DMS79 treated with DMSO at 0.1 percent for 48 hours (cell line): ENCODE measurements at regions not wholly inside any gene's neighbourhood (a gene's known extent, or its start where the extent isn't known, plus 50 kb on each side); places are given as distances from the start of the nearest gene placed in this dataset.
A peak's percentile ranks its signal among the peaks of the same experiment; 100 is the strongest.
"Not testable (repeated sequence)": the region's sequence is repeated elsewhere in the genome, so short reads cannot be mapped to it uniquely, and the experiment has no call there.

Source experiments
- DNase-seq: peaks from one replicate; lab custom pipeline; 2025; lab: John Stamatoyannopoulos, UW

DNA sequence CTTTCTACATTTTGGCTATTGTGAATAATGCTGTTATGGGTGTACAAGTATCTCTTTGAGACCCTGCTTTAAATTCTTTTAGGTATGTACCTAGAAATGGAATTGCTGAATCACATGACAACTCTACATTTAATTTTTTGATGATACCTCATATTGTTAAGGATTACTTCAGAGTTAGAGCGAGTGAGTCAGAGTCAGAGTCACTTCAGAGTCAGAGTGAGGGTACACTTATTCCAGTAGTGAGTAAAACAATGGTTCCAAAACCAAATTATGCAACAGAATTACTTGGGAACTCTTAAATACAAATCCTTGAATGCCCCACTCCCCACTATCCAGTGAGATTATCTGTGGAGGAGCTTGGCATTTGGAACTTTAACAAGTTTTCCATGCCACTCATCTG lies 50.3 kb upstream of the SNRK start:
- DNase-seq: no peak

DNA sequence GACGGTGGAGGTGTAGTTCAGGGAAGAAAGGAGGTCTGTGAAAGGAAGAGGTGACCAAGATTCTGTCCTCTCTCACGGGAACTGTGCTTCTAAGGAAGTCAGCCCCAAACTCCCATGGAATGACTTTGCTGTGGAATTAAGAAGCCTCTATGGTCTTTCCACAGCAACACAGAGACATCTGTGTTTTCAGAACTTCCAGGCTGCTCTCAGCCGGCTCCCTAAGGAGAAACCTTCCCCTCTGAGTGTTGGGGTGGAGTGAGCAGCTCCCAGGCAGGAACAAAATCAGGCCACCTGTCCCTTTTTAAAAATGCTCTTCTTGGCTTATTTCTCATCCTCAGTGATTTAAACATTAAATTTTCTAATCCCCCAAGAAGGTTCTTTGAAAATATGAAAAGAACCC lies 53.3 kb upstream of the SNRK start:
- no peak for DNase-seq

DNA sequence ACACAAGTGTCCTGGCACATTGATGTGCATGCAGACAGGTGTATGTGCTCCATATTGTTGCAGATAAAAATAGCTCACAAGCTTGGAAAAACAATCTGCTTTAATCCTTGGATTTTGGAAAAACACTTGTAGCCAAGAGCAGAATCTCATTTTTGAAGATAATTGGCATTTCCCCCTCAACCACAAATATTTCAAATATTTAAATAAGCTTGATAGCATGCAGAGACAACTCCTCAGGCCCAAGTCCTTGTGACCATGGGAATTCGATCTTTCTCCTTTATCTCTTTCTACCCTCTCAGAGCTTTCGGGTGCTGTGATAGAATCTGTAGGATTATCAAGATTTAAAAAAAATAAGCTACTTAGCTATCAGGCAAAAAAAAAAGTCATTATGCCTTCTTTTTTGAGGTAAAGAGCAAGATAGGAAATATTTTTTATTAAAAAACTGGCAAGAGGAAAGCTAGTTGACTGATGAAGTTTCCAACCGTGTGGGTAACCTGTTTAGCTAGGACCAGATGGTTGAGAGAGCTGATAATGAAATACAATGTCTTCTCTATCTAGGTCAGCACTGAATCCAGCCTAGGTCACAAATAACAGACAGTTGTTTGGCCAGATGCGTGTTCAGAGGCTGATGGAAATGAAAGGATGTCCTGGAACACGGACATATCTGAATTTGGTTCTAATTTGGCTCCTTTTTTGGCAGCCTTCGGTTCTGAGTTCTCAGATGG lies 54.9 kb upstream of the SNRK start:
- DNase-seq: no peak

DNA sequence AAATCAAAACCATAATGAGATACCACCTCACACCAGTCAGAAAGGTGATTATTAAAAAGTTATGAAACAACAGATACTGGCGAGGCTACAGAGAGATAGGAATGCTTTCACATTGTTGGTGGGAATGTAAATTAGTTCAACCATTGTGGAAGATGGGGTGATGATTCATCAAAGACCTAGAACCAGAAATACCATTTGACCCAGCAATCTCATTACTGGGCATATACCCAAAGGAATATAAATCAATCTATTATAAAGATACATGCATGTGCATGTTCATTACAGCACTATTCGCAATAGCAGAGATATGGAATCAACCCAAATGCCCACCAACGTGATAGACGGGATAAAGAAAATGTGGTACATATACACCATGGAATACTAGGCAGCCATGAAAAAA lies 56.5 kb upstream of the SNRK start:
- DNase-seq: not testable (repeated sequence)

DNA sequence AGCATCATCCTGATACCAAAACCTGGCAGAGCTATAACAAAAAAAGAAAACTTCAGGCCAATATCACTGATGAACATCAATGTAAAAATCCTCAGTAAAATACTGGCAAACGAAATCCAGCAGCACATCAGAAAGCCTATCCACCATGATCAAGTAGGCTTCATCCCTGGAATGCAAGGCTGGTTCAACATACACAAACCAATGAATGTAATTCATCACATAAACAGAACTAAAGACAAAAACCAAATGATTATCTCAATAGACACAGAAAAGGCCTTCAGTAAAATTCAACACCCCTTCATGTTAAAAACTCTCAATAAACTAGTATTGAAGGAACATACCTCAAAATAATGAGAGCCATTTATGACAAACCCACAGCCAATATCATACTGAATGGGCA lies 58.7 kb upstream of the SNRK start:
- DNase-seq: not testable (repeated sequence)

DNA sequence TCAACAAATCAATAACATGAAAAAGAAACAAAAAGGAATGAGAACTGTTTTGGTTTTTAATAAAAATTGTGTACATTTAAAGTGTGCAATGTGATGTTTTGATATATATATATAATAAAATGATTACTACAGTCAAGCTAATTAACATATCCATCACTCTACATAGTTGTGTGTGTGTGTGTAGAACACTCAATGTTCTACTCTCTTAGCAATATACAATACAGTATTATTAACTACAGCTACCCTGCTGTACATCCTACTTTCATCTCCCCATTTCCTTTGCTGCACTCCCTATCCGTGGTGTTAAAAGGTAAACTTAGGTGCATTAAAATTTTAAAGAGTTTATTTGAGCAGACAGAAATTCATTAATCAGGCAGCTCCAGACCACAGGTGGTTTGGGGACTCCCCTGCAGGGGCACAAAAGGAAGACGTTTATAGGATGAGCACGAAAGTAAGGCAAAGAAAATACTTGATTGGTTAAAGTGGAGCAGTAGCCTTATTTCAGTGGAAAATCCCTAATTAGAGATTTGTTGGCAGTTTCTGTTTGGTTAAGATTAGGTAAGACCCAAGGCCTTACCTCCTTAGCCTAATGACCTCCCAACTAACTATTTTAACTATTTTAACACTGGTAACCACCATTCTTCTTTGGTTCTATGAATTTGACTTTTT lies 61.8 kb upstream of the SNRK start:
- DNase-seq: no peak

DNA sequence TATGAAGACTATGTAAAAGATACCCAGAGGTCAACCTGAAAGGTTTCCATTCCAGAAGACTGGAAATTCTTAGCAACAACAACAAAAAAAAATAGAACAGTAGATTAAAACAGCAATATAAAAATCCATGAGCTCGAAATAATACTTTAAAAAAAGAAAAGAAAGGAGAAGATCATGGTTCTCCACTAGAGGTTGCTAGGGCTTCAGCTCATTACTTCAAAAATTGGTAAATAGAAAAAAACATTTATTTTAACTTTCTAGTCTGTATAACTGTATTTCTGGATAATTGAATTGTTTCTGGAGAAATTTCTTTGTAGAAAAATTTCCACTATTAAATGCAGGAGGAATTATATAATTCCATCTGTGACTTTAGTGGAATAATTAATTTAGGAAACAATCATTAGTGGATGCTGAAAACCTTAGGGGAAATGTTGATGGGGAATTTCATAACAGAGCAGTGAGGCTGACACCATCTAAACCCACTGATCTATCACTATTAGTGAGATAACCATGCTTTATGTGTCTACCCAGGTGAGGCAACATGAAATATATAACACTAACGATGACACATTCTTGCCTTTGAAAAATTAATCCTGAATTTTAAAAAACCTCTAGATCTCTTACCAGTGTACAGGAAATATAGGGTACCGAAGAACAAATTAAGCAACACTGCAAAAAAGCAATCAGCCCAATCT lies 62.5 kb upstream of the SNRK start:
- DNase-seq: no peak

DNA sequence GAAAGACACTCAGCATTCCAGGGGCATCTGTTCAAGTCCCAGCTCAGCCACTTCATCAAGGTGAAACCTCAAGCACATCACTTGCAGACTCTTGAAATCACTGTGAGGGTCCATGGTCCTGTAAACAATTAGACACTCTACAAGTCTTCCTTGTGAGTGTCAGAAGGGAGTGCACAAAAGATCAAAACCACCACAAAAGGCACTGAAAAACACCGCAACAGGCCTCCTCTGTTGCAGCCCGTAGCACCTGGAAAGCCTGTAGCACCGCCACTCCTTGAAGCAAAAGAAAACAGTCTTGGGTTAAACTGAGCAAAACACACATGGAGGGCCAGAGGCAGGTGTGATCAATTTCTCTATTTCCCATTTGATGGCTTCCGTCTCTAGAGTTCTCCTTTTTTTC lies 63.8 kb upstream of the SNRK start:
- DNase-seq: peak; percentile 76

DNA sequence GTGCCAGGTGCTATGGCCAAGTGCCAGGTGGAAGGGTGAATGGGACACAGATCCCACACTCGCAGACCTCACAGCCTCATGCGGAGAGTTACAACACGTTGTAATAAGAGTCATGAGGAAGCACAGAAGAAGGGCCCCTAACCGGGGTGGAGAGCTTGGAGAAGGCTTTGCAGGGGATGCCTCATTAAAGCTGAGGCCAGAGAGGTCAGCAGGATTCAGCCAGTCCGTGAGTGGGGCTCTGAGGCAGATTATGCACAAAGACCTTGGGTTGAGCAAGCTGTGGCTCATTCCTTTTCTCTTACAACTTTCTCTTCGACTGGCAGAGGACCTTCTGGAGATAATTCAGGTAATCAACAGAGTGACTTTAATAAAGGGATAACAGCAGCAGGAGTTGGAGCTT lies 65.3 kb upstream of the SNRK start:
- peak; percentile 14 for DNase-seq

DNA sequence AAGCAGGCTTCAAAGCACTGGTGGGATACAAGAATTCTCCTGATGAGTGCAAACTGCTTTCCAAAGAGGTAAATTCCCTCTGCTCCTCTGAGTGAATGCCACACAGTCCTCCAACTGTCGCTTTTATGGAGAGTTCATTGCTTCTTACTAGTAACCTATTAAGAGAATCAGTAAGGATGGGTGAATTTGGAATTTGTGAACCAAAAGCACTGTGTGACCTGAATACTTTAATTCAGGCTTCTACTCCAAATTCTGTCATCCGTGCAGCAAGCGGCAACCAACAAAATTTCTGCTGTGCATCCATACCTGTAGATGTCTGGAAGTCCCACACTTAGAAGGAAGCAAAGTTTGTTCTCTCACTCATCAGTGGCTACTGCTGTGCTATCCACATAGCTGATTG lies 66.7 kb upstream of the SNRK start:
- no peak for DNase-seq

DNA sequence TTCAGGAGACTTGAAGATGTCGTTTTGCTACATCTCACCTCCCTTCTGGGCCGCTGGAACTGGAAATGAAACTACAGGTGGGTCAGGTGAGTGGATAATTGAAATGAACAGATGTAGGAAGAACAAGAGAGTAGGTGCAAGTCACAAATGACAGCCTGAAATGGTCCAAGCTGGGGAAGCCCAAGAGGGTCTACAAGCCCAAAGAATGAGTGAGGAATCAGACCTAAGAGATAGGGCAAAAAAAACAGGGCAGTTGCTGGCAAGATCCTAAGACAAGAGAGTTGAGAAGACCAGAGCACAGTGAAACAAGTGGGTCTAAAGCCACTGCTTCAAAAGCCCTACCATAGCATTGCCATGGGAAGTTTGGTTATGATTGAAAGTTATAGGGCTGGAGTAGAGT lies 67.4 kb upstream of the SNRK start:
- DNase-seq: no peak

DNA sequence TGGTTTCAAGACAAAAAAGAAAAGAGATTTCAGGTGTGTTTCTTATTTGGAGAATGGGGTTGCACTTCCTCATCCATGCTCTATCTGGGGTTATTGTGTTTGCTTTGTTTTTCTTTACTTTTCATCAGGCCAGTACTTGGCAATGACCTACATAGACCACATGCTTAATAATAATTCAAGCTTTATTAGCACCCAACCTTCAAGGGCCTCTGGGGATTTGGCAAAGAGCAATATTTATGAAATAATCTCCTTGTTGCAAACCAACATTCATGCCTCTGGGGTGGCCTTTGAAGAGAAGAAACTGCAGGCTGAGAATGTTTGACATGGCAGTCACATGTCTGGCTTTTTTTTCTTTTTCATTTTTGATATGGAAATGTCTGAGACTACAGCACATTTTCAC lies 68.2 kb upstream of the SNRK start:
- DNase-seq: no peak

DNA sequence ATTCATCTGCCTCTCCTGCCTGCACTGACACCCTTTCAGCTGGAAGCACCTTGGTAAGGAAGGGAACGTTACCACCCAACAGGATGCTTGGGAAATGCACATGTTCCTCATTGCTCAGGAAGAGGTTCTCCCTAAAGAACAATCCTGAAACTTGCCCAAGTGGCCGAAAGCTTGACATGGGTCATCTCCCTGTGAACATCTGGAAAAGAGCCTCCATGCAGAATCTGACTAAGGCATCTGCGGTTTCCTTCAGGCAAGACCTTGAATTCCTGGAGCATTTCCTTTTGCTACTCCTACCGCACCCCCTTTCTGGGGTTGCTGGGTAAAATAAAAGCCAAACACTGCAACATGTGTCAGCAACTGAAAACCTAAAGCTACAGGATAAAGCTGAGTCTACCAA lies 68.7 kb upstream of the SNRK start:
- DNase-seq: no peak

DNA sequence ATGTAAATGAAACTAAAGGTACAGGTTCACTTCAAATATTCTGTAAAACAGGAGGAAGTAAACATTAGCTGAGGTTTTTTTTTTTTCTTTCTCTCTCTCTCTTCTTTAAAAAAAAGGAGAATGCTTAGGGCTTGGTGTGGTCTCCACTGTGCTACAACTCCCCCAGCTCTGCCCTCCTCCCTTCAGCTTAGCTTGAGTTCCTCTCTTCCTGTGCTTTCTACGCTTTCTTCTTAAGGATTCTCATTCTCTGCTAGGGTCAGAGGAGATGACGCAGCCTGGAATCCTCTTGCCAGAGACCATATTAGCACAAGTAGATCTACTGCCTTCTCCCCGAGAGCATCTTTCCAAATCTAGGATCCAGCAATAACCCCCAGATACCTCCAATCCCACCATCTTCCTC lies 69.1 kb upstream of the SNRK start:
- no peak for DNase-seq

DNA sequence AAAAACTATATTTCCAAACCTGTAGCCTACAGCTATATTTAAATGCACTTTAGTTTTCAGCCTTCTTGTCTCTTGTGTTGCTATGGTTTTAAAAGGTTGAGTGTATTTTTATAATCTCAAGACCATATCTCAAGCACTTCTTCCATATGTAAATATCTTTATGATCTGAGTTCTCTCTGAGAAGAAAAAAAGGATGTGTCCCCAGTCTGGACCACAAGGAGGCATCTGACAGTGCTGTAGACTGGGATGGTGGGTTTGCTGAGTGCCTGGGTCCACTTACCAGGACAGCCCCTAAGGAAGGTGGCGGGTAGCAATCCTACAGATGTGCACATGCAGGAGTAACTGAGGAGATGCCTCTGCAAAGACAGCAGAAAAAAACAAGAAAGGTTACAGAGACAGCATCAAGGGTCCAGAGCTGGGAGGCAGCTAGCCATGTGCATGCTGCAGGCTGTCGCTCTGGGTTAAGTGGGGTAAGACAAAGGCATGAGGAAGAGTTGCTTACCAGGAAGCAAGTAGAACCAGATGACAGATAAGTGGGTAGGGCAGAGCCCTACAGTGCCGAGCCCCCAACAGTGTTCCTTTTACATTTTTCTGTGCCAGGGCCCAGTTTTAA lies 70.6 kb upstream of the SNRK start:
- DNase-seq: peak; percentile 5

DNA sequence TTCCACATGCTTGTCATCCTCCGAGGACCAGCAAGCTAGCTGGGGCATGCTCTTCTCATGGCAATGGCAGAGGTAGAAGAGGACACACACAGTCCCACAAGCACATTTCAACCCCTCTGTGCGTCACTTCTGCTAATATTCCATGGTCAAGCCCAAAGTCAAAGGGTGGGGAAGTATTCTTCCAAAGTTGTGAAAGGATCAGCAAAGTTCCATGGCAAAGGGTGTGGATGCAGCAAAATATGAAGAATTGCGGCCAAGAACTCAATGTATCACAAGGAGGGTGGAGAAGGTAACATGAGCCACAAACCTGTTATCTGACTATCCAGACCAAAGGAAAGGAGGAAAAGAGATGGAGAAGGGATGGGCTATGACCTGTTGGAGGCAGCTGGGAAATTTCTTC lies 71.2 kb upstream of the SNRK start:
- DNase-seq: no peak

DNA sequence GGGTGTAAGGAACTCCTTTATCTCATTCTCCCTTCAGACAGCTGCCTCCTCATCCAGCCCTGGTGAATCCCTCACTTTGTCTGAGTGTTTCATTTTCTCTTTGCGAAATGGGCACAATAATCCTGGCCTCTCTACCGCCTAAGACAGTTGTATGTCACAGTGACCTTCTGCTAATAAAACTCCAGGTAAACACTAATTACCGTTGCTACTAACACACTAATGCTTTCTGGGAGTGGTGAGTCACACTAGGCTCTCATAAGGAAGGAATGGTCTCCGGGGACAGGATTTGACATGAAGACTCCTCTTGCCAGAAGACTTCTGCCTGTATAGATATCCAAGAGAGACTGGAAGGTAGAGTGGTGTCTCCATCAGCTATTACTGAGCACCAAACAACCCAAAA lies 71.7 kb upstream of the SNRK start:
- DNase-seq: no peak

DNA sequence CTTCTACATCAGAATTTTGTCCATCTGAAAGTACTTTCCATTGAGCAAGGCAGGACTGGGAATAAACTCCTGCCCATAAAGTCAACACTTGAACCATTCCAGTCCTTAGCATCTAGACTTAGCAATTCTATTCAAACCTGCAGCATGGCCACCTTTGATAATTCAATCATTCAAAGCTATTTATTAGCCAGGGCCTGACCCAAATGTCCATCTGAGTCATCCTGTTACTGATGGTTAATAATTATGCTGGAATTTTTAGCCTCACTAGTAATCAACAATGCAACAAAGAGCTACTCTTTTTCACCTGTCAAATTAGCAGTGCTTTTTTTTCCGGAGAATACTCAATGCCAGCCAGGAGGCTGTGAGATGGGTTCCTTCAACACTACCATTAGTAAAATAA lies 72.7 kb upstream of the SNRK start:
- DNase-seq: no peak

DNA sequence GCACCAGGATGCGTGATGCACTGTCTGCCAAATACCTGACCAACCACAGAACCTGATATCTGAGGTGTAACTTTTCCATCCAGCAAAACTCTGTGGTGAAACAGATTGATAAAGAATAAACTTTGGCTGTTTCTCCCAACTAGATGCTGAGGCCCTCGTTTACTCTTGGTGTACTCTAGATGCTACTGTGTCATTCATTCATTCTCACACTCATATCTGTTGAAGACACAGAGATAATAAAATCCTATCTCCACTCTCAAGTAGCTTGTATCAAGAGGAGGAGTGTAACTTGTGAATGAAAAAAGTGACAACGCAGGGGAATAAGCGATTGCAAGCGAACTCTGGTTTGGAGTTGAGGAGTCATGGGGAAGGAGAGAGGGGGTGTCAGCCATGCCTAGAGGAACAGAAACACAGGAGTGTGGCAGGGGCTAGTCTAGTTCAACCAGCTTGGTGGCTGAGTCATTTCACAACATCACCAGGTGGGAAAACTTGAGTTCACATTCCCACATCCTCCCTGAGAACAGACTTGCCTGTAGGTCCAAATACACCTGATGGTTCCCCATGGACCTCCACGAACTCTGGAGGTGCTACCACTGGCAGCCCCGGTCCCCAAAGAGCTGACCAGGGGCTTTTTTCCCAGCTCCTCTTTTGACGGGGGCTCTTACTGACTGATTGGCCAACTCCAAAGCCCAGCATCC lies 73.3 kb upstream of the SNRK start:
- DNase-seq: no peak

DNA sequence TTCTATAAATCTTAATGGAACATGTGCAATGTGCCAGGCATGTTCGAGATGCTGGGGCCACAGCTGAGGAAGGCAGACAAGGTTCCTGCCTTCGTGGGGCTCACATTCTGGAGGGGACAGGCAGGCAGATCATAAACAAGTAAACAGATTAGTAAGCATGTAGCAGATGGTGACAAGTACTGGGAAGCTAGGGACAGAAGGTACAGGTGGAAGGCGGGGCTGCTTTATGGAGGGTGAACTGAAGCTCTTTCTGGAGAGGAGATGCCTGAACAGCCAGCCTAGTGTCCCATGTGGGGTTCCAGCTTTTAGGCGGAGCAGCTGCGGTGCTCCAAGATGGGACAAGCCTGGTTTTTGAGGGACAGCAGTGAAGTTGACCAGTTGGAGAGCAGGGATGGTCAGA lies 74.7 kb upstream of the SNRK start:
- DNase-seq: no peak

DNA sequence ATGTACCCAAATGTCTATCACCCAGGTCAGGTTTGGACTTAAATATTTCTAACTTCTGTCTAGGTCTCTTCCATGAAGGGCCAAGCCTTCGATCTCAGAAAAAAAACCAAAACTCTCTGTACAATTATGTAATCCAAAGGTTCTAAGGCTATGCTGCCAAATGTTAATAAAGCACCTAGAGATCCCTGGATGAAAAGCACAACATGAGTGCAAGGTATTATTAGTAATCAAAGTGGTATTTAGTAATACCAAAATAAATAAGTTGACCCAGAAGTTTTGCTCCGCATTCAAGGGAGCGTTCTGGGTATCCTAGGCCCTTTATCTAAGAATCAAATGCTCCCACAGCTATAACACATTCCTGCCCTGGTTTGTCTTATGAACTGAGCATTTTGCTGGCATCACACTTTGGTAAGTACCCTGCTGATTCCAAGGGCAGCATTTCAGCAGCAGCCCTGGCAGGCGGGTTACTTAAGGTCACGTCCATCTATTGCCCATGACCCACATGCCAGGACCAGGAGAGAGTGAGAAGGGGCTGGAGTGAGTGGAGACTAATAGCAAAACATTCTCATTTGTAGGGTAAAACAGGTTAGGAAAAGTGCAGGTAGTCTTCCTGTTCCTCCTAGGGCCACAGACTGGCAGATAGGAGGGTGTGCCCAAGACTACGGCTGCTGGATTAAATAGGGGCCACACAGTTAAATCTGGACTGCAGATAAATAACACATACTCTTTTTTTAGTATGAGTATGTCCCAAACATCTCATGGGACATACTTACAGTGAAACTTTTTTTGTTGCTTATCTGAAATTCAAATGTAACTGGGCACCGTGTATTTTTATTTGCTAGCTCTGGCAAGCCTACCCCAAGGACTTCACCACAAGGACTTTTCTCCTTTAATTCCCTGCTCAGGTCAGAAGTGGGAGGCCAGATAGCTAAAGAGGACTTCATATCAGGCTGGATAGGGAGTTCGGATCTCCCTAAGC lies 76.0 kb upstream of the SNRK start:
- DNase-seq: no peak
